ENCODE measurements at regions not wholly inside any gene's neighbourhood (a gene's known extent, or its start where the extent isn't known, plus 50 kb on each side); places are given as distances from the start of the nearest gene placed in this dataset.

DNA sequence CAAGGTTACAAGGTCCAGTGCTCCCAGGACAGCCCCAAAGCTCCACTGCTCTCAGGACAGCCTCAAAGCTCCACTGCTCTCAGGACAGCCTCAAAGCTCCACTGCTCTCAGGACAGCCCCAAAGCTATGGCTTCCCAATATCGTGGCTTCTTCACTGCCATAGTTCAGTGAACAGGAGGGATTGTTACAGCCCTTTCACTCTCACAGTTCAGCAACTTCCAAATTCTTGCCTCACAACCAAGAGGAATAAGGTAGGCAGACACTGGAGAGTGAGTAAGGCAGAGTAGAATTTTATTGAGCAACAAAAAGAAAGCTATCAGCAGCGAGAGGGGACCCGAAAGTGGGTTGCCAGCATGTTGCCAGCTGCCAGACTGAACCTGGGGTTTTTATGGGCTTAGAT, 277.6 kb downstream of the CDH10 start:
- TF ChIP-seq, protein P1, sequence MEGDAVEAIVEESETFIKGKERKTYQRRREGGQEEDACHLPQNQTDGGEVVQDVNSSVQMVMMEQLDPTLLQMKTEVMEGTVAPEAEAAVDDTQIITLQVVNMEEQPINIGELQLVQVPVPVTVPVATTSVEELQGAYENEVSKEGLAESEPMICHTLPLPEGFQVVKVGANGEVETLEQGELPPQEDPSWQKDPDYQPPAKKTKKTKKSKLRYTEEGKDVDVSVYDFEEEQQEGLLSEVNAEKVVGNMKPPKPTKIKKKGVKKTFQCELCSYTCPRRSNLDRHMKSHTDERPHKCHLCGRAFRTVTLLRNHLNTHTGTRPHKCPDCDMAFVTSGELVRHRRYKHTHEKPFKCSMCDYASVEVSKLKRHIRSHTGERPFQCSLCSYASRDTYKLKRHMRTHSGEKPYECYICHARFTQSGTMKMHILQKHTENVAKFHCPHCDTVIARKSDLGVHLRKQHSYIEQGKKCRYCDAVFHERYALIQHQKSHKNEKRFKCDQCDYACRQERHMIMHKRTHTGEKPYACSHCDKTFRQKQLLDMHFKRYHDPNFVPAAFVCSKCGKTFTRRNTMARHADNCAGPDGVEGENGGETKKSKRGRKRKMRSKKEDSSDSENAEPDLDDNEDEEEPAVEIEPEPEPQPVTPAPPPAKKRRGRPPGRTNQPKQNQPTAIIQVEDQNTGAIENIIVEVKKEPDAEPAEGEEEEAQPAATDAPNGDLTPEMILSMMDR (IDR thresholded peaks at IDR 0.05), result no peak
- TF ChIP-seq POLR2A (IDR thresholded peaks at IDR 0.05) (no peak), EP300 (IDR thresholded peaks at IDR 0.05) (no peak)

Data from gastroesophageal sphincter (tissue), 3 donors.